Ovary (tissue), 3 donors: ENCODE measurements at regions not wholly inside any gene's neighbourhood (a gene's known extent, or its start where the extent isn't known, plus 50 kb on each side); places are given as distances from the start of the nearest gene placed in this dataset.

Experiments
- CTCF ChIP-seq, 3 donors: fragments of 450-650 bp in 2 of 3; fragments of 200-600 bp in 1 of 3; IDR thresholded peaks; one replicate each; pipeline versions ENCODE4 v1.5.1 to v1.8.0; 2016 to 2022; ENCODE audit warnings: antibody characterized with exemption in 3 of 3, mild to moderate bottlenecking in 1 of 3
- POLR2A ChIP-seq: fragments of 450-650 bp; IDR thresholded peaks from one replicate; pipeline ENCODE4 v1.6.1; 2017; ENCODE audit warnings: antibody characterized with exemption, mild to moderate bottlenecking, moderate library complexity
- donor health status: DM: no; HTN: no; CAD: no.

- TF ChIP-seq POLR2A, result no peak
- no peak for TF ChIP-seq CTCF (IDR thresholded peaks at IDR 0.05)
Measured at GRCh38 chr17:51546114-51546513, 285.8 kb downstream of the UTP18 start.
